GM12891 (cell line): ENCODE measurements at regions not wholly inside any gene's neighbourhood (a gene's known extent, or its start where the extent isn't known, plus 50 kb on each side); places are given as distances from the start of the nearest gene placed in this dataset.

Experiments used
- DNase-seq: peaks from one replicate; pipeline ENCODE4 v3.0.0; 2011; ENCODE audit warnings: low spot score; ENCODE audit not compliant: insufficient read length
- FAIRE-seq: peaks from 2 replicates; lab custom pipeline; 2011; peaks lifted over from hg19 to GRCh38; lab: Jason Lieb, UNC
- PAX5 ChIP-seq: IDR thresholded peaks from 2 replicates; pipeline ENCODE4 v1.6.1; 2011; ENCODE audit warnings: low read length, moderate library complexity, mild to moderate bottlenecking; ENCODE audit not compliant: insufficient read depth, severe bottlenecking
- POLR2A ChIP-seq: IDR thresholded peaks from 2 replicates; pipeline ENCODE4 v1.6.1; 2011; ENCODE audit warnings: low read depth, low read length, control low read depth
- POLR2AphosphoS5 ChIP-seq: IDR thresholded peaks from 2 replicates; pipeline ENCODE4 v1.6.1; 2011; ENCODE audit warnings: low read depth, low read length, control low read depth
- POU2F2 ChIP-seq: IDR thresholded peaks from 2 replicates; pipeline ENCODE4 v1.6.1; 2011; ENCODE audit warnings: low read depth, mild to moderate bottlenecking, control low read depth, low read length, moderate library complexity
- SPI1 ChIP-seq: IDR thresholded peaks from 2 replicates; pipeline ENCODE4 v1.6.1; 2011; ENCODE audit warnings: low read depth, low read length, control low read depth
- TAF1 ChIP-seq: IDR thresholded peaks from 2 replicates; pipeline ENCODE4 v1.6.1; 2011; ENCODE audit warnings: low read depth, low read length, control low read depth

- TF ChIP-seq TAF1 (no peak), PAX5 (no peak), SPI1 (no peak)
- DNase-seq (no peak), FAIRE-seq (no peak)
Measured at GRCh38 chr13:88303605-88304004, 632.4 kb downstream of the SLITRK5 start.

DNA sequence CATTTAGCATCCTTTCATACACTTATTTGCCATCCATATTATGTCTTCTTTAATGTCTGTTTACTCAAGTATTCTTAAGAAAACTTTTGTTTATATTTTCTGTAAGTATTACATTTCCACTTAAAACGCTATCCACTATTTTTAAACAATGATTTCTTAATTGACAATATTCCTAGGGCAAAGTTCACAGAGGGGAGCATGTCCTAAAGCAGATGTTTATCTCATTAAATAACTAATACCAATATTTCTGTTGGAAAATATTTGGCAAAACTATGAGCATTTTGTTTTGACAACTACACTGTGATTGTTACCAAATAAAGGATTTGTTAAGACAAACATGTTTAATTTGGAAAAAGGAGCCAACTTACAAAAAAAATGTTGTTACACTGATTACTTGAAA, 643.3 kb downstream of the SLITRK5 start:
- DNase-seq (no peak), FAIRE-seq (no peak)
- TF ChIP-seq POLR2AphosphoS5 (no peak), POLR2A (no peak)

DNA sequence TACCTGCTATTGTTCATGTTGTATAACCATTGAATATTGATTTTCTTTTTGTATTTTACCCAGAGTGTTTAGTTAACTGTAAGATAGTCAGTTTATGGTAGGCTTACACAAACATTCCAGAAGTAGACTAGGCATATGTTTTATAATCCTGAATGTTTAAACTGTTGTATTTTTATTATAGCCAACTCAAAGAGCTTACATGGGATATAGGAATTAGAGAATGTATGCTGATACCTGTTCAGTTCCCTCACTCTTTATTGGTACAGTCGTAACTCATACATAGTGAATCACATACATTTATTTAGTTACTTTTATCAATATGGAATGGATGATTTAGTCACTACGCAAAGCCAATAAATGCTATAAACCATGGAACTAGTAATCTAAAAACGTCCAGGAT, 657.9 kb downstream of the SLITRK5 start:
- FAIRE-seq (no peak), DNase-seq (no peak)
- TF ChIP-seq TAF1, result no peak

- DNase-seq (no peak), FAIRE-seq (no peak)
- no peak for TF ChIP-seq TAF1
- no peak for TF ChIP-seq POLR2A
- TF ChIP-seq POLR2AphosphoS5, result no peak
- no peak for TF ChIP-seq POU2F2
- TF ChIP-seq SPI1, result no peak
- TF ChIP-seq PAX5, result no peak
Measured at GRCh38 chr13:88339271-88339741, 668.1 kb downstream of the SLITRK5 start.

- FAIRE-seq, result no peak
- DNase-seq, result no peak
- TF ChIP-seq POLR2AphosphoS5 (no peak), SPI1 (no peak), POLR2A (no peak), TAF1 (no peak), PAX5 (no peak), POU2F2 (no peak)
Measured at GRCh38 chr13:88345171-88345847, 674.1 kb downstream of the SLITRK5 start.

- no peak for TF ChIP-seq POU2F2
- TF ChIP-seq POLR2A, result no peak
- TF ChIP-seq POLR2AphosphoS5, result no peak
- TF ChIP-seq PAX5, result no peak
- TF ChIP-seq SPI1, result no peak
- TF ChIP-seq TAF1, result no peak
- FAIRE-seq, result no peak
Measured at GRCh38 chr13:88360761-88361160, 689.6 kb downstream of the SLITRK5 start.

GRCh38 chr13:88369866-88370265, 698.7 kb downstream of the SLITRK5 start:
- no peak for FAIRE-seq
- DNase-seq, result no peak
- no peak for TF ChIP-seq PAX5
- TF ChIP-seq POLR2AphosphoS5, result no peak
- TF ChIP-seq POU2F2, result no peak
- TF ChIP-seq TAF1, result no peak
- TF ChIP-seq SPI1, result no peak
- no peak for TF ChIP-seq POLR2A

More at GRCh38 chr13:88360761-88361160, 689.6 kb downstream of the SLITRK5 start:
- no peak for DNase-seq

DNA sequence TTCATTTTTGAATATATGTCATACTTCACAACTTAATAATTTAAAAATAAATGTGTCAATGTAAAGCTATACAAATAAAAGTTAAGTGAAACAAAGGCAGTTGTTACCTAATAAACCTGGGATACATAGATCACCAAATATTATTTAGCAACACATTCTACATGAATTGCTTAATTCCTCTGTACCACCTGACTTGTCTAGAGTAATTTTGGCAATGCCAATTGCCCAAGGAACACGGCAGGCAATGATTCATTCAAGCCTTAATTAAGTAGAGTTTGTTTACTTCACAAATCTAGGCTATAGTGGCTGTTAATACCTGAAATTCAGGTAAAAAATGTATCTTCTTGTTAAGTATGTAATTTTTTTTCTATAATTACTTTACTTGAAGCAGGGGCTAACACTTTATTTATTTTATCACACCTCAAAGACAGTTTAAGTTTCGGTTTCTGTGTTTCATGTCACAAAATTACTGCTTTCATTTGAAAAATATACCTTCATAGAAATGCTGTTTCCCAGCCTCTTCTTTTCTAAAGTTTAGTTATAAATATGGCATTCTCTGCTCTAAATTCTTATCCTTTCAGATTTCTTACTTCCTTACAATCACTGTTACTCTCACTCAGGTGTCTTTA, 705.7 kb downstream of the SLITRK5 start:
- TF ChIP-seq SPI1 (no peak), POLR2AphosphoS5 (no peak), PAX5 (no peak), POLR2A (no peak)
- DNase-seq (no peak), FAIRE-seq (no peak)

DNA sequence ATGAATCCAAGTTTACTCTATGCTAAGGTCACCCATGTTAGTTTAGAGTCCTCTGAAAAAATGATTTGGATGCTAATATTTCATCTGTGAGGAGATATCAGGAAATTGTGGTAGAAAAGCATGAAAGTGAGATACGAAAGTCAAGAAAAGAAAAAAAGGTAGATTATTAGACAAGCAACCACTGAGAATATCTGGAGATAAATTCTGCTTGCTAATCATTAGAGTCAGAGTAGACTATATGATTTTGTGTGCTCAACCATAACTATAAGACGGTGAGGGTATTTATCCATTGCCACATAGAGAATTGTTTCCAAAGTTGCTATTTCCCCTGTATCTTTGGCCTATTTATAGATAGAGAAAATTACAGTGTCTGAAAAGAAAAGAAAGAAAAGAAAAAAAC, 706.7 kb downstream of the SLITRK5 start:
- FAIRE-seq, result no peak
- DNase-seq, result no peak
- TF ChIP-seq PAX5, result no peak
- no peak for TF ChIP-seq POLR2AphosphoS5

DNA sequence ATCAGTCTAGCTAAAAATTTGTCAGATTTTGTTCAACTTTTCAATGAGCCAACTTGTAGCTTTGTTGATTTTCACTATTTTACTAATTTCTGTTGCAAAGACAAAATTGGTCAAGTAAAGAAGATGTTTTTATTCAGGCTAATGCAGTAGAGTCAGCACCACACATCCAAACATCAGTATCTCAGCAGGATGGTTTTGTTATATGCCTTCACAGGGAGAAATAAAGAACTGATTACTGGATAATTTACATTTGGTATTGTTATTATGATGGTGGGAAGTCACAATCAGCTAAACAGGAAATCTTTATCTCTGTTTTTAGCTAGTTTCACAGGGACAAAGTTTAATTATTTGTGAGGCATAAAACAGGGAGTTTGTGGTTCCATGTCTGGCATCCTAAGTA, 713.4 kb downstream of the SLITRK5 start:
- TF ChIP-seq SPI1, result no peak
- TF ChIP-seq POLR2AphosphoS5, result no peak
- no peak for TF ChIP-seq PAX5
- no peak for TF ChIP-seq POU2F2
- FAIRE-seq, result no peak
- DNase-seq, result no peak
